BJ (cell line): ENCODE measurements at regions not wholly inside any gene's neighbourhood (a gene's known extent, or its start where the extent isn't known, plus 50 kb on each side); places are given as distances from the start of the nearest gene placed in this dataset.

Experiments
- CTCF ChIA-PET: fragments of 350-600 bp; formaldehyde crosslinking; extraction: SDS; loops from one replicate; lab custom pipeline; 2021; ENCODE audit warnings: antibody characterized with exemption, inconsistent platforms; lab: Yijun Ruan, JAX
- POLR2A ChIA-PET: fragments of 300-600 bp; sonication (Branson Sonifier 250); formaldehyde crosslinking; extraction: SDS; loops from one replicate; lab custom pipeline; 2021; ENCODE audit warnings: antibody characterized with exemption; lab: Charles Lee
- DNase-seq: peaks from one replicate; pipeline ENCODE4 v3.0.0-alpha.2; 2011; ENCODE audit warnings: low read depth
- H3K27me3 ChIP-seq: 2 replicates; pipeline ENCODE4 v1.6.0; 2011; ENCODE audit warnings: low read length; ENCODE audit not compliant: control insufficient read depth, insufficient read depth
- H3K36me3 ChIP-seq: 2 replicates; pipeline ENCODE4 v1.5.1; 2011; ENCODE audit warnings: low read length; ENCODE audit not compliant: control insufficient read depth, insufficient read depth
- H3K4me3 ChIP-seq: 2 replicates; pipeline ENCODE4 v1.5.1; 2011; ENCODE audit warnings: low read depth, mild to moderate bottlenecking, control low read depth, low read length
- CTCF ChIP-seq: IDR thresholded peaks from 2 replicates; pipeline ENCODE4 v1.5.1; 2011; ENCODE audit warnings: low read depth, mild to moderate bottlenecking, control low read depth, inconsistent platforms, low read length, moderate library complexity; ENCODE audit not compliant: insufficient read depth

- Histone ChIP-seq H3K36me3 (no peaks in the 10 kb centered on the region), H3K4me3 (no peak overlapping the region), H3K27me3 (no peaks in the 10 kb centered on the region)
- ChIA-PET CTCF (no interaction called here), POLR2A (no interaction called here)
- TF ChIP-seq CTCF, result no peak
- DNase-seq, result no peak
These were observed 1360.1 kb upstream of the CELF2 start for GRCh38 chr10:9657530-9657929.

GRCh38 chr10:9668411-9668810, 1349.3 kb upstream of the CELF2 start:
- DNase-seq, result no peak
- CTCF ChIA-PET, result no interaction called here
- POLR2A ChIA-PET, result no interaction called here
- TF ChIP-seq CTCF, result no peak
- Histone ChIP-seq H3K4me3 (no peak overlapping the region), H3K27me3 (no peaks in the 10 kb centered on the region), H3K36me3 (no peaks in the 10 kb centered on the region)

- CTCF ChIA-PET, result no interaction called here
- no peak overlapping the region for H3K4me3 ChIP-seq
- no peak for TF ChIP-seq CTCF
These were observed 1346.8 kb upstream of the CELF2 start for GRCh38 chr10:9670911-9671310.

GRCh38 chr10:9681655-9682054, 1336.0 kb upstream of the CELF2 start:
- DNase-seq, result no peak
- ChIA-PET CTCF (no interaction called here), POLR2A (no interaction called here)
- no peak overlapping the region for H3K4me3 ChIP-seq
- TF ChIP-seq CTCF, result 0 out of 2 replicates have a peak, but pooled peaks have one; percentile 8
- H3K36me3 ChIP-seq, result no peaks in the 10 kb centered on the region
- H3K27me3 ChIP-seq, result no peaks in the 10 kb centered on the region

More at GRCh38 chr10:9670911-9671310, 1346.8 kb upstream of the CELF2 start:
- no peaks in the 10 kb centered on the region for H3K36me3 ChIP-seq
- no peaks in the 10 kb centered on the region for H3K27me3 ChIP-seq
- DNase-seq, result no peak
- POLR2A ChIA-PET, result no interaction called here

GRCh38 chr10:9682802-9683201, 1334.9 kb upstream of the CELF2 start:
- H3K27me3 ChIP-seq, result no peaks in the 10 kb centered on the region
- H3K4me3 ChIP-seq, result no peak overlapping the region
- ChIA-PET CTCF (no interaction called here), POLR2A (no interaction called here)
- H3K36me3 ChIP-seq, result no peaks in the 10 kb centered on the region
- TF ChIP-seq CTCF, result no peak
- DNase-seq, result no peak
